HG03039 (cell line): ENCODE measurements at regions not wholly inside any gene's neighbourhood (a gene's known extent, or its start where the extent isn't known, plus 50 kb on each side); places are given as distances from the start of the nearest gene placed in this dataset.
"Not testable (repeated sequence)": the region's sequence is repeated elsewhere in the genome, so short reads cannot be mapped to it uniquely, and the experiment has no call there.

Experiments used
- ATAC-seq: cut with Tn5 transposase; IDR thresholded peaks from one replicate; pipeline ENCODE4 v1.9.1; 2021; ENCODE audit warnings: mild to moderate bottlenecking, moderate library complexity; ENCODE audit not compliant: unreplicated experiment

DNA sequence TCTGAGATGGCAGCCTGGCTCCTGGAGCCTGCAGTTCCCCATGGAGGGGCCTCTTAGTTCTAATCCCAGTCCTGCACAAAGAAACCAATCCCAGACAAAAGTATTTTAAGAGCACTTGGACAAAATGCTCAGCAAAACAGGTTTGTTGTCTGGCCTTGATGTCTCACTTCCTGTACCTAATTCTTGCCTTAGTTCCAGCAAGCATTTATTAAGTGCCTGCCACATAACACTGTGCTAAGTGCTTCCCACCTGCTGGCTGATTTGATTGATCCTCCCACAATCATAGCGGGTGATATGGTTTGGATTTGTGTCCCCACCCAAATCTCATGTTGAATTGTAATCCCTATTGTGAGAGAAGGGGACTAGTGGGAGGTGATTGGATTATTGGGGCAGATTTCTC, 65.7 kb upstream of the HABP2 start:
- ATAC-seq, result no peak

DNA sequence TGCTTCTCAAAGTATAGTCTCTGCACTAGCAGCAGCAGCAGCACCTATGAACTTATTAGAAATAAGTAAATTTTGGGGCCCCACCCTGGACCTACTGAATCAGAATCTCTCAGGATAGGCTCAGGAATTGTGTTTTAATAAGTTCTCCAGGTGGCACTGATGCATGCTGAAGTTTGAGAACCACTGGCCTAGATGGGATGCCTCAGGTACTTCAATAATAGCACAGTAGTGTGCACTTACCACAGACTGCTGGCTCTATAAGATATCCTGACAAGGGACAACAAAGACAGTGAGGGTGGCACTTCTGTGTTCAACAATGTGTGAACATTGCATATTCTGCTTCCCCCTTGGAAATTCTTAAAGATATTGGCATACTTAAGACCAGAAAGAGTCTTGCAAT, 64.7 kb upstream of the HABP2 start:
- ATAC-seq, result no peak

DNA sequence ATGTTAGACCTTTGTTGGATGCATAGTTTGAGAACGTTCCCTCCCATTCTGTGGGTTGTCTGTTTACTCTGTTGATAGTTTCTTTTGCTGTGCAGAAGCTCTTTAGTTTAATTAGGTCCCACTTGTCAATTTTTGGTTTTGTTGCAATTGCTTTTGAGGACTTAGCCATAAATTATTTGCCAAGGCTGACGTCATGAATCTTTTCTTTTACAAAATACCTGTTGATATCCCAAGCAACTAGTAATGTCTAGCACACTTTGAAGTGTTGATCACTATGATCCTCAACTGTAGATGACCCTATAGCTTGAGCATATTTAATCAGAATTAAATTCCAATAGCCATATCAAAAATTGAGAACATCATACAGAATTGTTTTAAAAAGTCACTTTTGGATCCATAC, 63.3 kb upstream of the HABP2 start:
- ATAC-seq, result not testable (repeated sequence)

DNA sequence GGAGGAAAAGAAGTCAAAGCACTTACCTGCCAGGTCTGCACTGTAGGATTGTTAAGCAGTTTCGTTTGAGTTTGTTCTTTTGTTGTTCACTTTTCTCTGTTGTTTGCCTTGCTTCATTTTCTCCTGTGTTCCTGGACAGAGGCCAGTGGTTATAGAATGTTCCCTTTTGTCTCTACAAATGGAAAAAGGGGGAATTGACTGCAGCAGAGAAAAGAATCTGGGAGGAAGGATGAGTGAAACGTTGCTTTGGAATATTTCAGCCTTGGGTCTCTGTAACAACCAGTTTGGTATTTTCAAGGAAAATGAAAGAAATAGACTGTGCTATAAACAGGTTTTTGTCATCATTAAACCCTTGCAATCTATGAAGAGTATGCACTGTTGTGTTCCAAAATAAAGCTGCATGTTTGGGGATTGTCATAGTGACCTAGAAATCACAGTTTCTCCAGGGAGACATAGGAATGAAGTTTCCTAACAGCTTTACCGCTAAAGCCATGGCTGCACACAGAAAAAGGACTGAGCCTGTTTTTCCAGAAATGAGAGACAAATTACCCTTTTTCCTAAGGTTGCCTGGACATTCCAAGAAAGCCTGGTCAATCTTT, 60.8 kb upstream of the HABP2 start:
- no peak for ATAC-seq

DNA sequence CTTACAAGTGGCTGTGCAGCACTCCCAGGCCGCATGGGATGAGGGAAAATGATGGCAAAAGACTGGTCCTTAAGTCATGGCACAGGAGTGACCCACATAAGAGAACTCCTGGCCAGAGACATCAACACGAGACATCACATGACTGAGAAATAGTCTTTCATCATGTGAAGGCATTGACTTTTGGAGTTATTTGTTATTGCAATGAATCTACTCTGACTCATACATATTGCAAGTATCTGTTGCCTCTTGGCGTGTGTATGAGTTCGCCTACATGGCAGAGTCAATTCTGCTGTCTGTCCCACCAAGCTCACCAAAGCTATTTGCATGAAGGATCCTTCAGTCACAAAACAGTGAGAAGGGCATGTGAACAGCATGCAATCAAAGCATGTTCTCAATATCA, 59.7 kb upstream of the HABP2 start:
- ATAC-seq, result no peak

DNA sequence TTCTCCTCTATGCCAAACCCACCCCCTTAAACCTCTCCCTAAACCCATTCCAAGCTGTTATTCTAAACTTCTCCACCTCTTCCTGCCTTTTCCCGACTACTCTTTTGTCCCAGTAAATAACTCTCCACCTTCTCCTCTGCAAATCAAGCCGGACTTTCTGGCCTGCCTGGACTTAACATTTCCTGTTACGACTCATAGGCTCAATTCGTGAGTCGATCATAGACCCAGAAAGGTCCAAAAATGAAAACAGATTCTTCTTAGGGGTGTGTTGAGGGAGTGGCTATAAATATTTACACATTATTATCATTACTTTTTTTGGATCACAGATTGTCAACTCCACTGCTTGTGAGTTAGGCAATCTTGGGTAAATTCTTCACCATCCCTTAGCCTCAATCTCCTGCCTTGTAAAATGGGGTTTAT, 59.0 kb upstream of the HABP2 start:
- ATAC-seq, result no peak

DNA sequence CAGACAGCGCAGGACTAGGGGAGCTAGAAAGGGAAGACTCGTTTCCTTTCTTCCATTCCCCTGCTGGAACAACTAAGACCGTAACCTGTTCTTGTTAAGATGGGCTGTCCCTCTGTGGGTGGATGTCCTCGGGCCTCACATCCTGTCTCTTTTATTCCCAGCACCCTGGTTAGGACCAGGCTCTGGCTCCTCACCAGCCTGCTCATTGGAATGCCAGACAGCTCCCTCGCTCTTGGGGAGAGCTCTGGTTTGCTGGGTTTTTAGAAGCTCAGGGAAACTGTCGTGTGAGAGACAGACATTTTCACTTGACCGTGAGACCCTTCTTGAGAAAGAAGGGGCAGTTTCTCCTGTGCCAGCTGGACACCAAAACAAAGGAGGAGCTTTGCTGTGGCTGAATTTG, 58.1 kb upstream of the HABP2 start:
- no peak for ATAC-seq

DNA sequence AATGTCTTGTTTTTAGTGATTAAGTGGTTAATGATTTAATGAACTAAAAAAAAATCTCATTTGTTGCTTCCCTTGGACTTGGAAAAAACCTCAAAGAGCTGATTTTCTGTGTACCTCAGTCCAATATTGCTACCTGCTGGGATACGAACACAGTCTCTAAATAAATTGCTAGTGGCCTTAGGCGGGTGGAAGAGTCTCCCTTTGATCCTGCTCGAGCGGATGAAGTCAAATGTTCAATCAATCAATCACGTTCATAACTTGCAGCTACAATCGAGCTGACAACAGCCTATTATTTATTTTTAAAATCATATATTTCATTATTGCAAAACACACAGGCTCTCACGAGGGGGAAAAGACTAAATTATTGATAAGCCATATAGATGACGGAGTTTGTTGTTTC, 57.3 kb upstream of the HABP2 start:
- no peak for ATAC-seq

DNA sequence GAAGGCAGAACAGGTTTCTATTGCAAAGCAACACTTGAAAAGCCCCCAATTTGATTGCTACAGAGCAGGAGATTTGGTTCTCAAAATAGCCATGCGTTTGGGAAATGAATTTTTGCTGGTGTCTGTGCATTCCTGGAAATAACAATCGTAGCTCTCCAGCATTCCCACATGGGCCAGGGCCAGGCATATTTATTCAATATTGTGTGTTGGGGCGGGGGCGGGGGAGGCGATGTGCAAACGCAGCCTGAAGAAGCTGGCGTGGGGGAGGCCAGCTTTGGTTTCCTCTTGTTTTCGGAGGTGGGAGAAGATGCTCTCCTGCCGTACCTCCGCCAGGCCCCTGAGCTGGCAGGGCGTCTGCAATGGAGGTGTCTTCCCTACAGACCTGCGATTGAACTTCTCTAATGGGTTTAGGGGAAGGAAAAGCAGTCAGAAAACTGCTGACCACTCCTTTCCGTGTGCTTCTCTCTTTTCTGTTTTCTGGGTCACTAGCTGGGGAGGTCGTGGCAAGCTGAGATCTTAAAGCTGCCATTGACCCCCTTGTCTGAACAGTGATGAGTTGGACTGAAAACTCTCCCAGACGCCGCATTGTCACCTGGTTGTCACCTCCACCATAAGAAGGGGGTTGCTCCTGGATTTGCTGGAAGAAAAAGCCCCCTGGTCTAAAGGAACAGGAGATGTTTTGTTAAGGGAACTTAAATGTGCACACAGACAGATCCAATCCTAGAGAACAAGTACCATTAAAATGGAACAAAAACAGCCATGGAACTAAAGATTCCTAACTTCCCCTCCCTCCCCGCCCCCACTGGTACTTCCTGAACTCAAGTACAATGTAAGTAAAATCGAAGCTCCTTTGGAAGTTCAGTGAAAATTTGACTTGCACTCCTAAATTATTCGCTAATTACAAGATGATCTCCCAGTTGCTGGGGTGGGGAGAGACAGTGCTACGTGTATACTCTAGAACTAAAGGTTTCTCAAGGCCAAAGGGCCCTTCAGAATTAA, 56.4 kb upstream of the HABP2 start:
- no peak for ATAC-seq

DNA sequence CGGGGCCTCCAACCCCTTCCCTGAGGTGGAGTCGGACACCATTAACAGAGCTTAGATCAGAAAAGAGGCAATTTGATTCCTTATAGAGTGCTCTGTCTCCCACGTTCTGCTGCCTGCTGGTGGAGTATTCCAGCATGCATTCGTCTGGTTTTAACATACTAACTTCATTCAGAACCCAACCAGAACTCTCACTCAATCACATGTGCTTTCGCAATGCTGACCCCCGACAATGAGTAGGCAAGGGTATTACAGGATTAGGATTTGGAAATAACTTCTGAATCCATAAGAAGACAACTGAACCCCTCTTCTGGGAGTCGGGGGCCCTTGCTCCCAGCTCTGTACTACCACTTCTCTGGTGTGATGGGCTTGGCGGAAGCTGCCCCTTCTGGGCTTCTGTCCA, 55.7 kb upstream of the HABP2 start:
- no peak for ATAC-seq

DNA sequence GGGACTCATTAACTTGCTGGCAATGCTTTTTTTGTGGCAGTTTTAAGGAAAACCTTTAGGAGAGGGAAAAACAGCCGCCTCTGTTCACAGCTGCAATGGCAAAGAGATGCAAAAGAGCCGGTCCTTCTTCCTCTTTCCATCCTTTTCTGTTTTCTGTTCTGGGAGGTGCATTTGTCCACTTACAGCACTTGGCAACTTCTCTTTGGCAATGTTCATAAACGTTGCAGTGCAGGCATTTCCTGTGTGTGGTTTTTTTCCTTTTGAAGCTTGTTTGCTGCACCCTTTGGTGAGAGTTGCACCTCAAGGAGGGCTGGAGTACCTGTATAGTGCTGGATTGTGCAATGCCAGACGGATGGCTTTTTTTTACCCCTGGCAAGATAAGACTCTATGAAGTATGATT, 53.9 kb upstream of the HABP2 start:
- no peak for ATAC-seq

DNA sequence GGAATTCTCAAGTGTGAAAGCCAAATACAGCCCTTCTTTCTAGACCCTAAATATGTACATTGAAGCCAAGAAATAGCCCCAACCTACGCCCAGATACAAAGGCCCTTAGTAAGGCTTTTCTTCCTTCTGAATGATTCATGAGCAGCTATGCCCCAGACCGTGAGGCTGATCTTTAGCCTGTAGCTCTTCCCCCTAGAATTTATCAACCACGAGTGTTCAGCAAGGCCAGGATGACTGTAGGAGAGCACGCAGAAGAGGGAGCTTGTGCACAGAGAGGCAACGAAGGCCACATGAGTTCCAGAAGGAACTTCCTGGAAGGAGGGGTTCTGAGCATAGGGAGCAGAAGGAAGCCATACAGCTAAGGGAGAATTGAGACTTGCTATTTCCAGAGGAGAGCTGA, 53.0 kb upstream of the HABP2 start:
- ATAC-seq, result no peak

DNA sequence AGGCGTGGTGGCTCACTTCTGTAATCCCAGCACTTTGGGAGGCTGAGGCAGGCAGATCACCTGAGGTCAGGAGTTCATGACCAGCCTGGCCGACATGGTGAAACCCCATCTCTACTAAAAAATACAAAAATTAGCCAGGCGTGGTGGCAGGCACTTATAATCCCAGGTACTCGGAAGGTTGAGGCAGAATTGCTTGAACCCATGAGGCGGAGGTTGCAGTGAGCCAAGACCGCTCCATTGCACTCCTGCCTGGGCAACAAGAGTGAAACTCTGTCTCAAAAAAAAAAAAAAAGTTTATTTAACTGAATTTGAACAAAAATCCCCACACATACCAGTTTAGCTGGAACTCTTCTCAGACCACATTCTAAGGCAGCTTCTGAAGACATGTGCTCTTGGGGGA, 51.8 kb upstream of the HABP2 start:
- not testable (repeated sequence) for ATAC-seq
